Adrenal gland (tissue), 9 donors: ENCODE measurements at regions not wholly inside any gene's neighbourhood (a gene's known extent, or its start where the extent isn't known, plus 50 kb on each side); places are given as distances from the start of the nearest gene placed in this dataset.
A peak's percentile ranks its signal among the peaks of the same experiment; 100 is the strongest.
"Not testable (repeated sequence)": the region's sequence is repeated elsewhere in the genome, so short reads cannot be mapped to it uniquely, and the experiment has no call there.

Experiments used
- DNase-seq, 7 donors: peaks; one replicate each; pipeline ENCODE4 v3.0.0-alpha.2; 2019 to 2020
- H3K27ac ChIP-seq, 5 donors: fragments of 200-600 bp; sonication (generic) in 4 of 5; 1 replicate in 3 of 5; 2 replicates in 2 of 5; pipeline versions ENCODE4 v1.5.1 to v1.8.0; 2016 to 2020; ENCODE audit warnings: mild to moderate bottlenecking in 1 of 5
- H3K27me3 ChIP-seq: fragments of 200-600 bp; 2 replicates; pipeline ENCODE4 v1.8.0; 2021
- H3K36me3 ChIP-seq, 2 donors: fragments of 200-600 bp; replicated peaks in 1 of 2; 1 replicate in 1 of 2; 2 replicates in 1 of 2; pipeline versions ENCODE4 v1.5.1 to v1.8.0; 2018 to 2022
- H3K4me1 ChIP-seq, 2 donors: fragments of 200-600 bp; replicated peaks in 1 of 2; 1 replicate in 1 of 2; 2 replicates in 1 of 2; pipeline versions ENCODE4 v1.5.1 to v1.8.0; 2018 to 2021
- H3K4me3 ChIP-seq, 4 donors: fragments of 200-600 bp; sonication (generic) in 3 of 4; one replicate each; pipeline ENCODE4 v1.5.1; 2016 to 2018
- H3K9me3 ChIP-seq, 3 donors: fragments of 200-600 bp; sonication (generic) in 1 of 3; replicated peaks in 1 of 3; 1 replicate in 2 of 3; 2 replicates in 1 of 3; pipeline versions ENCODE4 v1.5.1 to v1.8.0; 2016 to 2021
- POLR2A ChIP-seq, 2 donors: fragments of 450-650 bp; IDR thresholded peaks; one replicate each; pipeline ENCODE4 v1.6.1; 2017; ENCODE audit warnings: antibody characterized with exemption in 2 of 2, mild to moderate bottlenecking in 2 of 2, moderate library complexity in 1 of 2
- WGBS, 4 donors: extraction: QIAGEN DNeasy Blood & Tissue Kit in 2 of 4; methylation state at CpG; one replicate each; pipeline versions ENCODE4 v1.1.5 to v1.1.7; 2013 to 2017; 5-methylcytosine and 5-hydroxymethylcytosine counted together
- intact Hi-C, 2 donors: fragments of 100-400 bp; cut with DNase I; formaldehyde crosslinking; loops; one replicate each; pipeline versions ENCODE4 v1.14.1 to v1.15.0; 2022 to 2023
- TF ChIP-seq, protein P1 (sequence below), 6 experiments: fragments of 450-650 bp in 4 of 6; fragments of 200-600 bp in 2 of 6; sonication (generic) in 1 of 6; IDR thresholded peaks; 1 replicate in 5 of 6; 2 replicates in 1 of 6; pipeline versions ENCODE4 v1.5.1 to v1.8.0; 2016 to 2021; ENCODE audit warnings: antibody characterized with exemption in 6 of 6, mild to moderate bottlenecking in 2 of 6, moderate library complexity in 1 of 6
- donor health status: healthy with polysubstance abuse.
- donor health status: Bipolar disorder and iron deficiency.
- donor health status: DM: yes; HTN: yes; CAD: no.
- donor health status: DM: no; HTN: no; CAD: no.
- donor health status: DM: no; HTN: no; CAD: no.

DNA sequence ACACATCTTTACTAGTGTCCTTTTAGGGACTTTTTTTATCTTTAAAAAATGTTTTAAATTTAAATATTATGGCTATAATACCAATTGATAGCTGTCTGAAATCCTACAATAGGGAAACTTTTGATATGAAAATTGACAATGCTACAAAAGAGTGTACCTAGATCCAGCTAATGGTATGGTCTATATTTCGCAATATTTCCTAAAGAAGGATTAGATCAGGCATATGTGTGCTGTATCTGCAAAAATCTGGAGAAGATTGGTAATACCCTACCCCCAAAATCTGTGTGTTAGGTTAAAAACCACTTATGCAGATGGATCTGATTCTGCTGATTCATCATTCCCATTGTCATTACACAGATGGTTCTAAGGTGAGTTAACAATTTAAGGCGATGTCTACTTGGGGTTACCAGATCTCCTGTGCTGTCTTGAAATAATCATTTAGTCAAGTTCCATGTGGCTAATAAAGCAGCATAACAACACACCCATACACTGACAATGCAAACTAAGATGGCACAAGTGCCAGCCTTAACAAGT, 137.1 kb downstream of the GASK1B start:
- TF ChIP-seq, protein P1, sequence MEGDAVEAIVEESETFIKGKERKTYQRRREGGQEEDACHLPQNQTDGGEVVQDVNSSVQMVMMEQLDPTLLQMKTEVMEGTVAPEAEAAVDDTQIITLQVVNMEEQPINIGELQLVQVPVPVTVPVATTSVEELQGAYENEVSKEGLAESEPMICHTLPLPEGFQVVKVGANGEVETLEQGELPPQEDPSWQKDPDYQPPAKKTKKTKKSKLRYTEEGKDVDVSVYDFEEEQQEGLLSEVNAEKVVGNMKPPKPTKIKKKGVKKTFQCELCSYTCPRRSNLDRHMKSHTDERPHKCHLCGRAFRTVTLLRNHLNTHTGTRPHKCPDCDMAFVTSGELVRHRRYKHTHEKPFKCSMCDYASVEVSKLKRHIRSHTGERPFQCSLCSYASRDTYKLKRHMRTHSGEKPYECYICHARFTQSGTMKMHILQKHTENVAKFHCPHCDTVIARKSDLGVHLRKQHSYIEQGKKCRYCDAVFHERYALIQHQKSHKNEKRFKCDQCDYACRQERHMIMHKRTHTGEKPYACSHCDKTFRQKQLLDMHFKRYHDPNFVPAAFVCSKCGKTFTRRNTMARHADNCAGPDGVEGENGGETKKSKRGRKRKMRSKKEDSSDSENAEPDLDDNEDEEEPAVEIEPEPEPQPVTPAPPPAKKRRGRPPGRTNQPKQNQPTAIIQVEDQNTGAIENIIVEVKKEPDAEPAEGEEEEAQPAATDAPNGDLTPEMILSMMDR (IDR thresholded peaks at IDR 0.05), result no peak
- TF ChIP-seq POLR2A (IDR thresholded peaks at IDR 0.05), result no peak
- 89 to 95% (median 94%) methylated on average over 2 of the region's 2 CpGs for WGBS, 4 donors
- no peak for DNase-seq
- peaks cover 14 to 17% of the 10 kb centered on the region in 2 donors for H3K4me1 ChIP-seq
- H3K27ac ChIP-seq, result no peak overlapping the region
- H3K36me3 ChIP-seq, result no peaks in the 10 kb centered on the region
- no peaks in the 10 kb centered on the region for H3K27me3 ChIP-seq
- H3K9me3 ChIP-seq, result peaks cover 0 to 13% (median 0%) of the 10 kb centered on the region in 3 donors
- intact Hi-C loops, result no loop called here
- no peak overlapping the region for H3K4me3 ChIP-seq

DNA sequence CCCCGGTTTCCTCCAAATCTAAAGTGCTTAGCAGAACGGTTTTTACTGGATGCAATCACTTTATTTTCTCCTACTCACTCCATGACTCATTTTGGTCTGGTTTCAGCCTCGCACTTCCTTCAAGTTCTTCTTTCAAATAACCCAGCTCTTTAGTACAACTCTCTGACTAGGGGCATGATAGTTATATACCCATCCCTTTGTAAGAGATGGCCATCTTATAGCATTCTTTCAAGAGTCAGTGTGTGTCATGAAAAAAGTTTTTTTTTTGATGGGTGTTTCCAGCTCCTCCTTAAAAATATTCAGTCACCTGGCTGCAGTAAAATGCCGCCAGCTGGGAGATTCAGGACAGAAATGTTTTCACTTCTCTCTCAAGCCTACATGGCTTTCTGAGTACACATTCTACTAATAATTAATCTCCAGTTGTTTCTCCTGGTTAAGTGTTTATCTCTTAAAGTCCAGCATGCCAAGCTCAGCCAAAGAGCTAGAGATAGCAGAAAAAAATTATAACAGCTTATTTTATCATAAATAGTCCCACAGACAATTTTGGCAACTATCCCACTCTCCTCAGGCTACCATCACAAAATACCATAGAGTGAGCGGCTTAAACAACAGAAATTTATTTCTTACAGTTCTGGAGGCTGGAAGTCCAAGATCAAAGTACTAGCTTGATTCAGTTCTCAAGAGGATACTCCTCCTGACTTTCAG, 139.3 kb downstream of the GASK1B start:
- intact Hi-C loops, result no loop called here
- no peaks in the 10 kb centered on the region for H3K27me3 ChIP-seq
- peaks cover 0 to 2% (median 0%) of the 10 kb centered on the region in 3 donors for H3K9me3 ChIP-seq
- H3K4me3 ChIP-seq, result no peak overlapping the region
- H3K27ac ChIP-seq, result peak overlapping the region in 2 of 5 donors; percentile 6 to 63
- no peak for TF ChIP-seq POLR2A (IDR thresholded peaks at IDR 0.05)
- TF ChIP-seq, protein P1 (IDR thresholded peaks at IDR 0.05), result no peak
- H3K4me1 ChIP-seq, result peaks cover 14 to 17% of the 10 kb centered on the region in 2 donors
- 45 to 48% (median 46%) methylated on average over 5 of the region's 5 CpGs for WGBS, 4 donors
- DNase-seq, result peak in 2 of 7 donors; percentile 27 to 32
- no peaks in the 10 kb centered on the region for H3K36me3 ChIP-seq

DNA sequence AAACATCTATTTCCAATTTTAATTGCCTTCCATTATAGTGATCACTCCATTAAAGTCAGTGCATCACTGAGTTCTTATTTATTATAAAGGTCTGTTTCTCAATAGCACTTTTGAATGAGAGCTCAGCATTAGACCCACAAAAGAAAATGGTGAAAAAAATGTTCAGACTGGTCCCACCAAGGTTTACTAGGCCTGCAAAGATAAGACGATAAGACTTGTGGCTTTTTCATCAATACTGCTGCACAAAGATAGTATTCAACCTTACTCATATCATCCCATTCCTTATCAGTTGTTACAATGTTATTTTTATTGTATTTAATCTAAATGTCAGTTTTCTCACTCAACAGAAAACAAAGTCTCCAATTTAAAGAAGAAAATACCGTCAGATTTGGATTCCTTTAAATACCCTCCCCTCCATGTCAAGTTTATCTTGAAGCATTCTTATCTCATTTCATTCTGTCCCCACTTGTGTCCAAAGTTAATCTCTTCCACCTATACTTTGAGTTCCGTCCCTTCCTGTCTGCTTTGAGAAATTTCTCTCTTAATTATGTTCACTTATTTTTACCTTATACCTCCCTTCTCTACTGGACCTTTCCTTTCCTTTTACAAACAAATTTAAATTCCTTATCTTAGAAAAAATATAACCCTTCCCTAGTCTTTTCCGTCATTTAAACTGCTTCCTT, 140.0 kb downstream of the GASK1B start:
- Histone ChIP-seq H3K9me3 (no peaks in the 10 kb centered on the region), H3K27me3 (no peaks in the 10 kb centered on the region), H3K27ac (peak overlapping the region in 2 of 5 donors; percentile 63 to 66), H3K36me3 (no peaks in the 10 kb centered on the region), H3K4me1 (peaks cover 14 to 17% of the 10 kb centered on the region in 2 donors), H3K4me3 (no peak overlapping the region)
- TF ChIP-seq, protein P1 (IDR thresholded peaks at IDR 0.05), result no peak
- TF ChIP-seq POLR2A (IDR thresholded peaks at IDR 0.05), result no peak
- WGBS, 4 donors, result 53 to 61% (median 56%) methylated on average over 4 of the region's 4 CpGs
- no peak for DNase-seq
- intact Hi-C loops, result no loop called here

DNA sequence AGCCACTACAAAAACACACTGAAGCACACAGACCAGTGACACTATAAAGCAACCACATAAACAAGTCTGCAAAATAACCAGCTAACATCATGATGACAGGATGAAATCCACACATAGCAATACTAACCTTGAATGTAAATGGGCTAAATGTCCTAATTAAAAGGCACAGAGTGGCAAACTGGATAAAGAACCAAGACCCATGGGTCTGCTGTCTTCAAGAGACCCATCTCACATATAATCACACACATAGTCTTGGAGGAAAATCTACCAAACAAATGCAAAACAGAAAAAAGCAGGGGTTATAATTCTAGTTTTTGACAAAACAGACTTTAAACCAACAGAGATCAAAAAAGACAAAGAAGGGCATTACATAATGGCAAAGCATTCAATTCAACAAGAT, 144.4 kb downstream of the GASK1B start:
- intact Hi-C loops, H3K4me3 ChIP-seq, H3K27ac ChIP-seq, H3K36me3 ChIP-seq, DNase-seq, H3K27me3 ChIP-seq, H3K9me3 ChIP-seq: not testable (repeated sequence)
- peaks cover 10 to 12% of the 10 kb centered on the region in 2 donors for H3K4me1 ChIP-seq
